ENCODE measurements at regions not wholly inside any gene's neighbourhood (a gene's known extent, or its start where the extent isn't known, plus 50 kb on each side); places are given as distances from the start of the nearest gene placed in this dataset.
A peak's percentile ranks its signal among the peaks of the same experiment; 100 is the strongest.
"Not testable (repeated sequence)": the region's sequence is repeated elsewhere in the genome, so short reads cannot be mapped to it uniquely, and the experiment has no call there.

- no peak for DNase-seq (ENCODE audit: insufficient read length, low spot score)
- TF ChIP-seq PAX5 (IDR thresholded peaks at IDR 0.05; ENCODE audit: insufficient read depth, low read length, severe bottlenecking), result no peak
- FAIRE-seq, result no peak
These were observed 129.9 kb upstream of the RMP24 start for GRCh38 chr18:35842536-35842935.

GRCh38 chr18:35848321-35848720, 124.2 kb upstream of the RMP24 start:
- not testable (repeated sequence) for FAIRE-seq; DNase-seq (ENCODE audit: insufficient read length, low spot score)

GRCh38 chr18:35849241-35849640, 123.2 kb upstream of the RMP24 start:
- DNase-seq (ENCODE audit: insufficient read length, low spot score); FAIRE-seq: not testable (repeated sequence)

- TF ChIP-seq POLR2AphosphoS5 (IDR thresholded peaks at IDR 0.05; ENCODE audit: low read depth, low read length) (no peak), SPI1 (IDR thresholded peaks at IDR 0.05; ENCODE audit: low read depth, low read length) (no peak)
- DNase-seq (ENCODE audit: insufficient read length, low spot score), result no peak
- no peak for FAIRE-seq
These were observed 121.1 kb upstream of the RMP24 start for GRCh38 chr18:35851286-35851970.

GRCh38 chr18:35852786-35853185, 119.7 kb upstream of the RMP24 start:
- DNase-seq (ENCODE audit: insufficient read length, low spot score) (no peak), FAIRE-seq (no peak)

GRCh38 chr18:35854095-35854494, 118.4 kb upstream of the RMP24 start:
- DNase-seq (ENCODE audit: insufficient read length, low spot score), result no peak
- no peak for FAIRE-seq
- TF ChIP-seq SPI1 (IDR thresholded peaks at IDR 0.05; ENCODE audit: low read depth, low read length) (no peak), POU2F2 (IDR thresholded peaks at IDR 0.05; ENCODE audit: low read depth, low read length) (no peak), TAF1 (IDR thresholded peaks at IDR 0.05; ENCODE audit: low read depth, low read length) (no peak), POLR2A (IDR thresholded peaks at IDR 0.05; ENCODE audit: low read depth, low read length) (no peak), PAX5 (IDR thresholded peaks at IDR 0.05; ENCODE audit: insufficient read depth, low read length, severe bottlenecking) (no peak), POLR2AphosphoS5 (IDR thresholded peaks at IDR 0.05; ENCODE audit: low read depth, low read length) (no peak)

More at GRCh38 chr18:35852786-35853185, 119.7 kb upstream of the RMP24 start:
- no peak for TF ChIP-seq TAF1 (IDR thresholded peaks at IDR 0.05; ENCODE audit: low read depth, low read length)
- no peak for TF ChIP-seq POLR2AphosphoS5 (IDR thresholded peaks at IDR 0.05; ENCODE audit: low read depth, low read length)
- no peak for TF ChIP-seq SPI1 (IDR thresholded peaks at IDR 0.05; ENCODE audit: low read depth, low read length)
- TF ChIP-seq PAX5 (IDR thresholded peaks at IDR 0.05; ENCODE audit: insufficient read depth, low read length, severe bottlenecking), result no peak
- no peak for TF ChIP-seq POLR2A (IDR thresholded peaks at IDR 0.05; ENCODE audit: low read depth, low read length)
- TF ChIP-seq POU2F2 (IDR thresholded peaks at IDR 0.05; ENCODE audit: low read depth, low read length), result no peak

- no peak for DNase-seq (ENCODE audit: insufficient read length, low spot score)
- TF ChIP-seq POU2F2 (IDR thresholded peaks at IDR 0.05; ENCODE audit: low read depth, low read length), result no peak
- FAIRE-seq, result no peak
These were observed 116.3 kb upstream of the RMP24 start for GRCh38 chr18:35856178-35856577.

- not testable (repeated sequence) for FAIRE-seq; DNase-seq (ENCODE audit: insufficient read length, low spot score)
These were observed 115.8 kb upstream of the RMP24 start for GRCh38 chr18:35856721-35857120.

- not testable (repeated sequence) for DNase-seq (ENCODE audit: insufficient read length, low spot score); FAIRE-seq
These were observed 114.9 kb upstream of the RMP24 start for GRCh38 chr18:35857581-35857980.

- DNase-seq (ENCODE audit: insufficient read length, low spot score) (peak; percentile 2), FAIRE-seq (no peak)
- no peak for TF ChIP-seq TAF1 (IDR thresholded peaks at IDR 0.05; ENCODE audit: low read depth, low read length)
- TF ChIP-seq PAX5 (IDR thresholded peaks at IDR 0.05; ENCODE audit: insufficient read depth, low read length, severe bottlenecking), result no peak
- TF ChIP-seq POLR2AphosphoS5 (IDR thresholded peaks at IDR 0.05; ENCODE audit: low read depth, low read length), result no peak
- no peak for TF ChIP-seq POU2F2 (IDR thresholded peaks at IDR 0.05; ENCODE audit: low read depth, low read length)
- no peak for TF ChIP-seq SPI1 (IDR thresholded peaks at IDR 0.05; ENCODE audit: low read depth, low read length)
- TF ChIP-seq POLR2A (IDR thresholded peaks at IDR 0.05; ENCODE audit: low read depth, low read length), result no peak
These were observed 110.9 kb upstream of the RMP24 start for GRCh38 chr18:35861367-35862118.

- DNase-seq (ENCODE audit: insufficient read length, low spot score) (no peak), FAIRE-seq (no peak)
- TF ChIP-seq TAF1 (IDR thresholded peaks at IDR 0.05; ENCODE audit: low read depth, low read length), result no peak
- no peak for TF ChIP-seq POLR2A (IDR thresholded peaks at IDR 0.05; ENCODE audit: low read depth, low read length)
- no peak for TF ChIP-seq POU2F2 (IDR thresholded peaks at IDR 0.05; ENCODE audit: low read depth, low read length)
- TF ChIP-seq SPI1 (IDR thresholded peaks at IDR 0.05; ENCODE audit: low read depth, low read length), result no peak
- no peak for TF ChIP-seq PAX5 (IDR thresholded peaks at IDR 0.05; ENCODE audit: insufficient read depth, low read length, severe bottlenecking)
- TF ChIP-seq POLR2AphosphoS5 (IDR thresholded peaks at IDR 0.05; ENCODE audit: low read depth, low read length), result no peak
These were observed 110.3 kb upstream of the RMP24 start for GRCh38 chr18:35862119-35862640.

Measured in GM12891 (cell line).